ENCODE measurements at regions not wholly inside any gene's neighbourhood (a gene's known extent, or its start where the extent isn't known, plus 50 kb on each side); places are given as distances from the start of the nearest gene placed in this dataset.

DNA sequence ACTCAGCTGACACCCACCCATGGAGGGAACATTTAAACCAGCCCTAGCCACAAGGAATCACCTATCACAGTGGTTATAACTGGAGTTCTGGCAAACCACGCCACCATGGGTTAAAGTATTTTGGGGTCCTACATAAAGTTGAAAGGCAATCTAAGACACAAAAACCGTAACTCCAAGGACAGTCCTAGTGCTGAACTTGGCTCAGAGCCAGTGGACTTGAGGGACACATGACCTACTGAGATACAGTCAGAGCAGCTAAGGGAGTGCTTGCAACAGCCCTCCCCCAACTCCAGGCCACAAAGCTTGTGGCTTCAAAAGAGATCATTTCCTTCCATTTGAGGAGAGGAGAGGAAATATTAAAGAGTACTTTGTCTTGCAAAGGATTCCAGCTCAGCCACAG, 300.5 kb downstream of the FGF13 start:
- H3K9me3 ChIP-seq (ENCODE audit: low read length), result peaks cover 46% of the 10 kb centered on the region
- ChIA-PET POLR2A (no interaction called here), CTCF (ENCODE audit: low intra/inter-chr PET ratio, low total read pairs) (no interaction called here)
- no peak overlapping the region for H3K9ac ChIP-seq (ENCODE audit: insufficient read depth, low read depth, low read length)
- H3K4me1 ChIP-seq (ENCODE audit: insufficient read depth, low read length), result no peaks in the 10 kb centered on the region
- WGBS (ENCODE audit: low lambda C conversion rate), result no CpG with 5 or more reads among the region's 2 CpGs
- TF ChIP-seq HNRNPLL (IDR thresholded peaks at IDR 0.05; ENCODE audit: low read depth, low read length, poor library complexity, severe bottlenecking), result no peak
- no peaks in the 10 kb centered on the region for H3K36me3 ChIP-seq (replicated peaks in 1 of 2; ENCODE audit: control insufficient read depth in 1 of 2, insufficient read depth in 2 of 2, low read length in 2 of 2)
- ATAC-seq, result no peak
- intact Hi-C loops (cut with micrococcal nuclease; ENCODE audit: unreplicated experiment), result no loop called here
- BruUV-seq (replicated peaks), result no TSS peak
- H2AFZ ChIP-seq (ENCODE audit: low read length), result no peak overlapping the region
- no peak overlapping the region for H3K4me2 ChIP-seq (ENCODE audit: low read depth, low read length)
- no peak overlapping the region for H3K4me3 ChIP-seq (replicated peaks in 1 of 3; ENCODE audit: insufficient read depth in 1 of 3, low read depth in 2 of 3, low read length in 3 of 3)
- H3K79me2 ChIP-seq (ENCODE audit: insufficient read depth, low read length), result no peaks in the 10 kb centered on the region
- H3K27ac ChIP-seq (ENCODE audit: extremely low read length, insufficient read depth, low read length), result no peak overlapping the region
- H3K27me3 ChIP-seq (ENCODE audit: control insufficient read depth in 1 of 2, insufficient read depth in 2 of 2, low read length in 2 of 2), result no peaks in the 10 kb centered on the region
- in situ Hi-C loops (cut with HindIII; ENCODE audit: extremely low pct_ligation_motif_present, low pct_unique_long_range_greater_than_20kb), result no loop called here
- DNase-seq (ENCODE audit: low spot score), result no peak
- no peak for FAIRE-seq
- no peaks in the 10 kb centered on the region for H4K20me1 ChIP-seq (ENCODE audit: insufficient read depth, low read length)

Small RNA genes in the stretch of these regions (small RNA-seq; reads per million reads assigned to genes)
- gene RN7SKP31 (ENCODE audit: insufficient read depth in 2 of 3, insufficient read length in 3 of 3, low read depth in 2 of 3, low replicate concordance in 1 of 3) (0 reads per million in 3 experiments), gene RNU6-985P (ENCODE audit: insufficient read depth in 2 of 3, insufficient read length in 3 of 3, low read depth in 2 of 3, low replicate concordance in 1 of 3) (0 reads per million in 3 experiments)
